Osteoblast (primary cell): ENCODE measurements at regions not wholly inside any gene's neighbourhood (a gene's known extent, or its start where the extent isn't known, plus 50 kb on each side); places are given as distances from the start of the nearest gene placed in this dataset.
"Not testable (repeated sequence)": the region's sequence is repeated elsewhere in the genome, so short reads cannot be mapped to it uniquely, and the experiment has no call there.

Source experiments
- DNase-seq: peaks from one replicate; pipeline ENCODE4 v3.0.0; 2011; ENCODE audit warnings: low spot score, mixed read lengths; ENCODE audit not compliant: insufficient read length; ENCODE audit errors: missing footprints
- H2AFZ ChIP-seq: 2 replicates; pipeline ENCODE4 v1.6.0; 2011; ENCODE audit warnings: mild to moderate bottlenecking, low read length
- H3K27ac ChIP-seq: 2 replicates; pipeline ENCODE4 v1.5.1; 2011; ENCODE audit warnings: mild to moderate bottlenecking, low read depth, low read length, moderate library complexity
- H3K27me3 ChIP-seq: 2 replicates; pipeline ENCODE4 v1.6.0; 2012; ENCODE audit warnings: mild to moderate bottlenecking, control low read depth, inconsistent platforms, low read length, moderate library complexity; ENCODE audit not compliant: insufficient read depth
- H3K36me3 ChIP-seq: 2 replicates; pipeline ENCODE4 v1.5.1; 2011; ENCODE audit warnings: mild to moderate bottlenecking, low read length, control low read depth, moderate library complexity; ENCODE audit not compliant: insufficient read depth
- H3K4me1 ChIP-seq: 2 replicates; pipeline ENCODE4 v1.5.1; 2011; ENCODE audit warnings: mild to moderate bottlenecking, low read length, control low read depth, moderate library complexity; ENCODE audit not compliant: insufficient read depth
- H3K4me2 ChIP-seq: 2 replicates; pipeline ENCODE4 v1.6.0; 2011; ENCODE audit warnings: mild to moderate bottlenecking, low read length; ENCODE audit not compliant: insufficient read depth
- H3K4me3 ChIP-seq: fragments of 200-600 bp; sonication (generic); 3 replicates; pipeline ENCODE4 v1.5.1; 2012; ENCODE audit warnings: mild to moderate bottlenecking, low read length, inconsistent platforms; ENCODE audit not compliant: insufficient read depth
- H3K79me2 ChIP-seq: 2 replicates; pipeline ENCODE4 v1.6.0; 2012; ENCODE audit warnings: mild to moderate bottlenecking, low read length, control low read depth, inconsistent platforms; ENCODE audit not compliant: insufficient read depth
- H3K9me3 ChIP-seq: 2 replicates; pipeline ENCODE4 v1.5.1; 2011; ENCODE audit warnings: low read depth, low read length, control low read depth
- H4K20me1 ChIP-seq: 2 replicates; pipeline ENCODE4 v1.6.0; 2012; ENCODE audit warnings: mild to moderate bottlenecking, low read length, control low read depth; ENCODE audit not compliant: insufficient read depth
- CTCF ChIP-seq: IDR thresholded peaks from 2 replicates; pipeline ENCODE4 v1.5.1; 2011; ENCODE audit warnings: mild to moderate bottlenecking, low read depth, low read length, moderate library complexity; ENCODE audit errors: extremely low read depth

GRCh38 chr2:8251856-8252255, 430.0 kb upstream of the ID2 start:
- TF ChIP-seq CTCF: no peak

GRCh38 chr2:8252997-8253694, 428.7 kb upstream of the ID2 start:
- no peaks in the 10 kb centered on the region for H4K20me1 ChIP-seq
- no peak for DNase-seq

More at GRCh38 chr2:8251856-8252255, 430.0 kb upstream of the ID2 start:
- no peak for DNase-seq
- no peaks in the 10 kb centered on the region for H4K20me1 ChIP-seq
- no peak overlapping the region for H2AFZ ChIP-seq
- no peak overlapping the region for H3K4me3 ChIP-seq
- H3K4me2 ChIP-seq: no peak overlapping the region
- no peak overlapping the region for H3K27ac ChIP-seq
- H3K36me3 ChIP-seq: no peaks in the 10 kb centered on the region
- no peaks in the 10 kb centered on the region for H3K27me3 ChIP-seq
- H3K4me1 ChIP-seq: peaks cover 16% of the 10 kb centered on the region
- H3K9me3 ChIP-seq: no peaks in the 10 kb centered on the region
- H3K79me2 ChIP-seq: no peaks in the 10 kb centered on the region

GRCh38 chr2:8253781-8254180, 428.1 kb upstream of the ID2 start:
- peaks cover 5% of the 10 kb centered on the region for H3K4me1 ChIP-seq
- no peaks in the 10 kb centered on the region for H3K9me3 ChIP-seq
- H2AFZ ChIP-seq: no peak overlapping the region
- H3K36me3 ChIP-seq: no peaks in the 10 kb centered on the region
- no peaks in the 10 kb centered on the region for H3K79me2 ChIP-seq
- TF ChIP-seq CTCF: no peak
- DNase-seq: no peak
- H3K27me3 ChIP-seq: no peaks in the 10 kb centered on the region
- H4K20me1 ChIP-seq: no peaks in the 10 kb centered on the region
- no peak overlapping the region for H3K27ac ChIP-seq
- no peak overlapping the region for H3K4me3 ChIP-seq
- no peak overlapping the region for H3K4me2 ChIP-seq

More at GRCh38 chr2:8252997-8253694, 428.7 kb upstream of the ID2 start:
- H3K4me3 ChIP-seq: no peak overlapping the region
- H3K4me2 ChIP-seq: no peak overlapping the region
- no peaks in the 10 kb centered on the region for H3K9me3 ChIP-seq
- no peak overlapping the region for H2AFZ ChIP-seq
- H3K79me2 ChIP-seq: no peaks in the 10 kb centered on the region
- H3K4me1 ChIP-seq: peaks cover 10% of the 10 kb centered on the region
- H3K27me3 ChIP-seq: no peaks in the 10 kb centered on the region
- no peaks in the 10 kb centered on the region for H3K36me3 ChIP-seq
- TF ChIP-seq CTCF: no peak
- no peak overlapping the region for H3K27ac ChIP-seq

- not testable (repeated sequence) for H3K4me1 ChIP-seq, H3K4me3 ChIP-seq, H3K36me3 ChIP-seq, DNase-seq, H3K9me3 ChIP-seq, H3K79me2 ChIP-seq, H3K27me3 ChIP-seq, H4K20me1 ChIP-seq, H2AFZ ChIP-seq, H3K4me2 ChIP-seq, H3K27ac ChIP-seq
These were observed 427.6 kb upstream of the ID2 start for GRCh38 chr2:8254214-8254613.
